ENCODE measurements at regions not wholly inside any gene's neighbourhood (a gene's known extent, or its start where the extent isn't known, plus 50 kb on each side); places are given as distances from the start of the nearest gene placed in this dataset.
"Not testable (repeated sequence)": the region's sequence is repeated elsewhere in the genome, so short reads cannot be mapped to it uniquely, and the experiment has no call there.

- DNase-seq = not testable (repeated sequence)
These were observed 396.1 kb upstream of the TNRC6C start for GRCh38 chr17:77562361-77562760.

- no peak for DNase-seq
These were observed 394.9 kb upstream of the TNRC6C start for GRCh38 chr17:77563439-77564102.

- DNase-seq = no peak
These were observed 394.1 kb upstream of the TNRC6C start for GRCh38 chr17:77564278-77564920.

- no peak for DNase-seq
These were observed 393.3 kb upstream of the TNRC6C start for GRCh38 chr17:77565166-77565565.

GRCh38 chr17:77566151-77566550, 392.4 kb upstream of the TNRC6C start:
- DNase-seq = no peak

GRCh38 chr17:77566566-77567138, 391.9 kb upstream of the TNRC6C start:
- no peak for DNase-seq

GRCh38 chr17:77568540-77568939, 390.0 kb upstream of the TNRC6C start:
- no peak for DNase-seq

- no peak for DNase-seq
These were observed 388.5 kb upstream of the TNRC6C start for GRCh38 chr17:77569846-77570564.

- no peak for DNase-seq
These were observed 388.0 kb upstream of the TNRC6C start for GRCh38 chr17:77570565-77570898.

- DNase-seq = no peak
These were observed 387.1 kb upstream of the TNRC6C start for GRCh38 chr17:77571155-77571981.

GRCh38 chr17:77572065-77572601, 386.4 kb upstream of the TNRC6C start:
- DNase-seq = no peak

GRCh38 chr17:77572851-77573250, 385.7 kb upstream of the TNRC6C start:
- DNase-seq = peak in 1 of 2 experiments; percentile 42

GRCh38 chr17:77577491-77577890, 381.0 kb upstream of the TNRC6C start:
- DNase-seq = no peak

GRCh38 chr17:77579131-77579530, 379.4 kb upstream of the TNRC6C start:
- DNase-seq = no peak

- DNase-seq = no peak
These were observed 378.8 kb upstream of the TNRC6C start for GRCh38 chr17:77579682-77580081.

GRCh38 chr17:77580531-77581270, 377.8 kb upstream of the TNRC6C start:
- DNase-seq = no peak

GRCh38 chr17:77581480-77581879, 377.0 kb upstream of the TNRC6C start:
- no peak for DNase-seq

- DNase-seq = no peak
These were observed 373.2 kb upstream of the TNRC6C start for GRCh38 chr17:77585142-77585860.

- no peak for DNase-seq
These were observed 367.4 kb upstream of the TNRC6C start for GRCh38 chr17:77590951-77591735.

- no peak for DNase-seq
These were observed 366.2 kb upstream of the TNRC6C start for GRCh38 chr17:77592106-77592865.
